AG08396 (cell line): ENCODE measurements at regions not wholly inside any gene's neighbourhood (a gene's known extent, or its start where the extent isn't known, plus 50 kb on each side); places are given as distances from the start of the nearest gene placed in this dataset.
"Not testable (repeated sequence)": the region's sequence is repeated elsewhere in the genome, so short reads cannot be mapped to it uniquely, and the experiment has no call there.

Experiments
- DNase-seq: peaks from one replicate; pipeline ENCODE4 v3.0.0; 2012; ENCODE audit warnings: low spot score, mixed read lengths

DNA sequence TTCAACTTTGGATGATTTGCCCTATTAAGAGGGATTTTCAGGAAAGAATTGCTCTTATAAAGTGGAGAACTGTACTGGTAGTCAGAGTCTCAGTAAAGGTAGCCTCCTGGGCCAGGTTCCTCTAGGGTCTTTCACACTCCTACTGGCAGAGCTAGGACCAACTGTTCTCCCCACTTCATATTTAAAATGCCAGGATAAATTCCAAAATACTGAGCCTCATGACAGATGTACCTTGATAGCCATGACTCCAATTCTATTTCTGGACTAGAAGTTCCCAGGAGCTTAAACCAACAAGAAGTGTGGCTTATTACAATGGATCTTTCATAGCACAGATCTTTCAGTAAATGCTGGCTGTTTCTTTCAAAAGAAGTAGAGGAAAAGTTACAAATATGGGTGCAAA is 126.5 kb downstream of the C12orf75 start:
- no peak for DNase-seq

GRCh38 chr12:105459760-105460330 is 129.4 kb downstream of the C12orf75 start:
- DNase-seq, result no peak

DNA sequence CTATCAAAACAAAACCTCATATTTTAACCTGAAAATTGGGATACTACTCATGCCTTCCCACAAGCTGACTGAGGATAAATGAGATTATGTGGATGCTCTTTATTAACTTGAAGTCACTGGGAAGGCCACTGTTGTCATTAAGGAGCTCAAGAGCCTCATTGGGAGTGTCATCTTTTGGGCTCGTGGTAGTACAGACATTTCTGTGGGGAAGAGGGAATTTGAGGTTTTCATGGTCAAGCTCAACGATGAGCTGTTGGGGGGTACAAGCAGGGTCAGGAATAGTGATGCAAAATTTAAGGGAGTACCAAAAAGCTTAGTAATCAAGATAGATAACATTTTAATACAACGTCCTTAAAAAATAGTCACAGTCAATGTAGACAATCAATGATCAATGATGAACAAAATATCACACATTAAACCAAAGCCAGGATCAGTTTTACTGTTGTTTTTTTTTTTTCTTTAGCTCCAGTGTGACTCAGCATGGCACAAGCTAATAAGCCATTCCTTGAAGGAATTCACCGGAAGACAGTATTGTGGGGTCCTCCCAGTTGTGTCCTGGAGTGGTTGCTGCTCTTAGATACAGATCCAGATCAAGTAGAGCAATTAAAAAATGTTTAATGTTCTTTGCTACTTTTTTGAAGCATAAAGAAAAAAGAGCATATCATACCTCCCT is 130.9 kb downstream of the C12orf75 start:
- no peak for DNase-seq

- DNase-seq, result no peak
Measured at GRCh38 chr12:105461944-105462762, 131.7 kb downstream of the C12orf75 start.

DNA sequence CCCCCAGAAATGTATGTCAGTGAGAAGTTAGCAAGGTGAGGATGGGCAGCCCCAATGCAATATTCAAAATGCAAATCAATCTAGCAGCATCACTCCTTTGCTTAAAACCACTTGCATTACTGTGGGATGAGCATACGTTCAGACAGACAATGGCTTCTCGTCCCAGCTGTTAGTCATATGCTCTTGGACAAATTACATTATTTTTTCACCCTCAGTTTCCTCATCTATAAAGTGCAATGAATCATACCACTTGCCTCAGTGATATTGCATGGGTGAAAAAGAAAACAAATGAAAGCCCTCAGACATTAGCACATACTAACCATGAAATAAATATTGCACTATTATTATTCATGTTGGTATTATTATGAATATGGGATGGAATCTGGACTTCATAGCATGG is 132.3 kb downstream of the C12orf75 start:
- no peak for DNase-seq

- no peak for DNase-seq
Measured at GRCh38 chr12:105464406-105464805, 133.9 kb downstream of the C12orf75 start.

DNA sequence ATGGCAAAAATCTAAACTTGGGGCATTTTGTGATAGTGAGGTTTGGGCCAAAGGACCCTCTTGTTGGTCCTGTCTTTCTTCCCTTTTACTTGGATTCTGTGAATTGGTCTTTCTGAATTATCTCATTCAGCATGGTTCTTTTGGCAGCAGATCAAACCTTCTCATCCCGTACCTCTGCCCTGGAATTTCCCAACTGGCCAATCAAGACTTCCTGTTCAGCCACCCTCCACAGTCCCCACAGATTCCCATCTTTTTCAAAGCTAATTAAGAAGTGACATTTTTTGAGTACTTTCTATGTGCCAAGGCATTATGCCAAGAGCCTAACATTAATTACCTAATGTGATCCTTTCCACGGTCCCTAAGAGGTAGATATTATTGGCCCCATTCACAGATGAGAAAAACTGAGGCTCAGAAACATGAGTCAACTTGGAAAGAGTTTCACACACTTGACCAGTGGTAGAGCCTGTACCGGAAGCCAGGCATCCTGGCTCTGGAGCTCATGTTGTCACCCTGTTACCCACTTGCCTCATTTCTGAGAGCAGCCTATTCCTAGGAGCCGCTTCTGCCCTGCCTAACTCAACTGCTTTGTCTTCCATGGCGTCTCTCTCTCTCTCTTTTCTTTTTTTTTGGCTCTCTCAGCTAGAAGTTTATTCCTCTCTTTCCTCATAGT is 135.9 kb downstream of the C12orf75 start:
- no peak for DNase-seq

DNA sequence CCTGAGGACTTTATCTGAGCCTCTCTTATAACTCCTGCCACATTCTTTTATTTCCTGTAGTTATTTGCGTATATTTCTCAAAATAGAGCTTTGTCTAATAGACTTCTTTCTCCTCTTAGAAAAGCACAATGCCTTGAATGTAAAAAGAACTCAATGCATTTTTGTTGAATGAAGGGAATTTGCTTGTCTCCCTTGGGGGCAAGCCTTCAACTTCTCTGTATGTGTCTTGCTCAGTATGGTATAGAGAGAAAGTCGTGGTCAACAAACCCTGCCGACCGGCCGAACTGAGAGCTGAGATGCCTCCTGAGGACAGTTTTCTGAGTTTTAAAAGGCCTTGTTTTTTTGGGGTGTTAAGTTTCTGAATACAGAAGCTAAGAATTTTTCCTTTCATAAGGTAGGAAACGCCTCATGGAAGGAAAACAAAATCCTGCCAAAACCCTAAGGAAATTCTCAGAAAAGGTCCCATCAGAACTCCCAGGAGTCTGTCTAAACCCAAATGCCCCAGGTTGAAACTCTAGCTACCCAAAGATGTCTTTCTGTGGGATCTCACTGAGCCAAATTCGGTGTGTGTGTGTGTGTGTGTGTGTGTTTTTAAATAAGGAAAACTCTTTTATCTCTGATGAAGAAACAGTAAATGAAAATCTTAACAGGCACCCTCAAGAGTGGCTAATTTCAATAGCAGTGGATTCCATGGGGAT is 136.6 kb downstream of the C12orf75 start:
- DNase-seq, result no peak

- DNase-seq, result no peak
Measured at GRCh38 chr12:105467710-105468366, 137.3 kb downstream of the C12orf75 start.

DNA sequence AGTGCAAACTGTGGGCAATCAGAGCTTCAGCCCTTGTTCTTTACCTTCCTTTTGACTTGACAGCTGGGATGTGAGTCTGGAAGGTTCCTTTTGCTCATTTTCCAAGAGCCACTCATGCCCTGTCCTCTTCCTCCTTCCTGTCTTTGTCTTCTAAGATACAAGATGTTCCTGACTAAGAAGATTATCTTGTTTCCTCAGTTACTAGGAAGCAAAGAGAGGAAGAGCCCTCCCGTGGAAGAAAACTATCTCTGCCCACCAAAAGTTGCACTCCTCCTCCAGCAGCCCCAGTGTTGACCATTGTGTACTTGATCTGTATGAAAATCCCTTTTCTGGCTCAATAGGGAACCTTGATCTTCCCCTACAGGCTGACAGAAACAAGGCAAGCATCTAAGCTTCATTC is 138.0 kb downstream of the C12orf75 start:
- no peak for DNase-seq

DNA sequence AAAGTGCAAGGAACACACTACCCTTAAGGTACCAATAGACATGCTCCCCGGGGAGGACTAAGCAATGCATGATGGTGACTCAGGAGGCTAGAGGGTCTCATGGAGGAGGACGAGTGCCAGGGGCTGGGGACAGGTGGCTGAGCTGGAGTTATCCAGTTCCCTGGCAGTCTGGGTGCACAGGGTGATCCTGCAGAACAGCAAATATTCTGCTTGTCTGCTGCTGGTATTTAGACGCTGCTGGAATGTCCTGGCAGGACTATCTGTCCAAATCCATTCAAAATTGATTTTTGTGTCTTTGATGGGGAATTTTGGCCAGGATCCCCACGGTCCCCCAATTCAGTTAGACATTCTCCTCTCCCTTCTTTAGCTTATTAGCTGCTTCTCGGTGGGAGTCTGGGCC is 138.7 kb downstream of the C12orf75 start:
- DNase-seq, result no peak

DNA sequence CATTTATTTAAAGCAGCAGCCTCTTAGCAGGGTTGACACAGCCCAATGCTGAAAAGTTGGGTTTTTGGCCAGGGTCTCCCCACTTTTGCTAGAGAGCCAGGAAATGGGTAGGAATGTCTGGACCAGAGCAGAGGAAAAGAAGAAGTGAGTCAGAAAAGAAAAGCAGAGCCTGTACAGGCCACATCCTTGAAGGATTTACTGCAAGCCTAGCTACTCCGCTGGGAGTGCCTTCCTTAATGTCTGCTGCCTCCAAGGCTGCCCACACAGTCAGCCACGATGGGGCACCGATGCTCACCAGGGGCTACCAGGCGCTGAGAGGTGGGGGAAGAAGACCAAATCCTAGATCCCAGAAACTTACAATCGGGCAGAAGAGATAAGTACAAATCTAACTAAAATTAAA is 139.2 kb downstream of the C12orf75 start:
- DNase-seq, result no peak

DNA sequence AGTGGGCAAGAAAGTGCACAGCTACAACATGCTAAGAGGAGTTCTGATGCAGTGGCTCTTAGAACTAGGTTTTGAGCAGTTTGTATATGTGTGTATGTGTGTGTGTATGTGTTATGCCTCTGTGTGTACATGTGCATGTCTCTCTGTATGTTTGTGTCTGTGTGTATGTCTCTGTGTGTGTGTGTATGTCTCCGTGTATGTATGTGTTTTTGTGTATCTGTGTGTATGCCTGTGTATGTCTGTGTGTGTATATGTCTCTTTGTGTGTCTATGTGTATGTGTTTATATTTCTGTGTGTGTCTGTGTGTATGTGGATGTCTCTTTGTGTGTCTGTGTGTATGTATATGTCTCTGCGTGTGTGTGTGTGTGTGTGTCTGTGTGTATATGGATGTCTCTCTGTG is 139.6 kb downstream of the C12orf75 start:
- DNase-seq, result no peak

GRCh38 chr12:105470601-105471000 is 140.1 kb downstream of the C12orf75 start:
- DNase-seq, result no peak

DNA sequence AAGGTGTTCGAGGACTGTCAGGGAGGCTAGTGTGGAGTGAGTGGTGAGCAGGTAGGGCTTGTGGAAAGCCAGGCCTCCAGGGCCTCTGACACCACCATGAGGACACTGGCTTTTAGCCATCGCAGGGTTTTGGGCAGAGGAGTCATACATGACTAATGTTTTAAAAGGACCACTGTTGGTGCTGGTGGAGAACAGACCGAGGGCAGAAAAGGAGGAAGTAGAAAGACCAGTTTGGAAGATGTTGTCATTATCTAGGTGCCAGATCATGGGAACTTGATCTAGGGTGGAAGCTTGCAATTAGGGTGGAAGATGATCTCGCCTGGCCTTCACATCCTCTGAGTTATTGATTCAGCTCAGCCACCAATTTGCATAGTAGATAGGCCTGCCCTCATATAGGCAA is 144.2 kb downstream of the C12orf75 start:
- no peak for DNase-seq

DNA sequence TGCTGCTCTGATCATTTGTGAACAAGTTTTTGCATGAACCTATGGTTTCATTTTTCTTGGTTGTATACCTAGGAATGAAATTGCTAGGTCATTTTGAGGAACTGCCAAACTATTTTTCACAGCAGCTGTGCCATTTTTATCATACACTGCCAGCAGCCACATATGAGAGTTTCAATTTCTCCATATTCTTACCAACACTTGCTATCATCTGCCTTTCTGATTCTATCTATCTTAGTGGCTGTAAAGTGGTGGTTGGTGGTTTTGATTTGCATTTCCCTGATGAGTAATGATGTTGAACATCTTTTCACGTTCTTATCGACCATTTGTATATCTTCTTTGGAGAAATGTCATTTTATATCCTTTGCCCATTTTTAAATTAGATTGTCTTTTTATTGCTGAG is 146.1 kb downstream of the C12orf75 start:
- DNase-seq, result no peak

GRCh38 chr12:105477873-105478272 is 147.4 kb downstream of the C12orf75 start:
- DNase-seq, result no peak

DNA sequence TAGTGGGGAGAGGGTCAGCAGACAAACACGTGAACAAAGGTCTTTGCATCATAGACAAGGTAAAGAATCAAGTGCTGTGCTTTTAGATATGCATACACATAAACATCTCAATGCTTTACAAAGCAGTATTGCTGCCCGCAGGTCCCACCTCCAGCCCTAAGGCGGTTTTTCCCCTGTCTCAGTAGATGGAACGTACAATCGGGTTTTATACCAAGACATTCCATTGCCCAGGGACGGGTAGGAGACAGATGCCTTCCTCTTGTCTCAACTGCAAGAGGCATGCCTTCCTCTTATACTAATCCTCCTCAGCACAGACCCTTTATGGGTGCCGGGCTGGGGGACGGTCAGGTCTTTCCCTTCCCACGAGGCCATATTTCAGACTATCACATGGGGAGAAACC is 148.3 kb downstream of the C12orf75 start:
- not testable (repeated sequence) for DNase-seq

GRCh38 chr12:105479710-105480109 is 149.2 kb downstream of the C12orf75 start:
- DNase-seq, result no peak

DNA sequence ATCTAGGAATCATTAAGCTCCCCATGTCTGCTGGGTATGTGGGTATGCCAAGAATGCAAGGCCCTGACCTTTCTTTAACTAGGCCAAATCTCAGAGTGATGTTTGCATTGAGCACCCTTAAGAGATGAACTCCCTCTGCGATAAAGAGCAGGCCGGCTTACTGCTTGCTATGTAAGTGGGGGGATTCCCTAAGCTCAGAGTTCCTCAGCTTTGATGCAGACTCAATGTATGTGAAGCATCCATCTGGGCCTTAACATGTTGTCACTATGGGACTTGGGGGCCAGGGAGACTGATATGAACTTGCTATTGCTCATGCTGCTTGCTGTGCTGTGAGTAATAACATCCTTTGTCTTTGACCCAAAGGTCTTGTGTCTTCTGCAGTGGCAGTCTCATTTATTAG is 149.7 kb downstream of the C12orf75 start:
- DNase-seq, result no peak
